KMS-11 (cell line): ENCODE measurements at regions not wholly inside any gene's neighbourhood (a gene's known extent, or its start where the extent isn't known, plus 50 kb on each side); places are given as distances from the start of the nearest gene placed in this dataset.

Experiments used
- H2AFZ ChIP-seq: fragments of 200-600 bp; sonication (generic); 2 replicates; pipeline ENCODE4 v1.6.1; 2016; ENCODE audit warnings: antibody characterized with exemption, mixed run types, low read depth
- H3K27ac ChIP-seq: fragments of 200-600 bp; sonication (generic); 2 replicates; pipeline ENCODE4 v1.6.1; 2016; ENCODE audit warnings: mild to moderate bottlenecking, mixed run types
- H3K27me3 ChIP-seq: fragments of 200-600 bp; sonication (generic); 2 replicates; pipeline ENCODE4 v1.6.1; 2017; ENCODE audit warnings: mild to moderate bottlenecking, low read depth, mixed run types, moderate library complexity; ENCODE audit not compliant: insufficient read depth
- H3K36me3 ChIP-seq: fragments of 200-600 bp; sonication (generic); 2 replicates; pipeline ENCODE4 v1.6.1; 2017; ENCODE audit warnings: mild to moderate bottlenecking, mixed run types; ENCODE audit not compliant: insufficient read depth
- H3K4me1 ChIP-seq: fragments of 200-600 bp; sonication (generic); 2 replicates; pipeline ENCODE4 v1.6.1; 2016; ENCODE audit warnings: mild to moderate bottlenecking, low read depth, mixed run types; ENCODE audit not compliant: poor library complexity, severe bottlenecking
- H3K4me2 ChIP-seq: fragments of 200-600 bp; sonication (generic); 2 replicates; pipeline ENCODE4 v1.7.0; 2016; ENCODE audit warnings: mild to moderate bottlenecking, mixed run types
- H3K4me3 ChIP-seq: fragments of 200-600 bp; sonication (generic); IDR thresholded peaks from 2 replicates; pipeline ENCODE4 v1.6.1; 2017; ENCODE audit warnings: low read depth, low read length, mixed read lengths; ENCODE audit not compliant: insufficient read depth
- H3K79me2 ChIP-seq: fragments of 200-600 bp; sonication (generic); 2 replicates; pipeline ENCODE4 v1.6.1; 2016; ENCODE audit warnings: low read depth, mixed run types; ENCODE audit not compliant: insufficient read depth
- H3K9ac ChIP-seq: fragments of 200-600 bp; sonication (generic); 2 replicates; pipeline ENCODE4 v1.6.1; 2016; ENCODE audit warnings: mild to moderate bottlenecking, mixed run types
- H4K20me1 ChIP-seq: fragments of 200-600 bp; sonication (generic); 2 replicates; pipeline ENCODE4 v1.6.1; 2016; ENCODE audit warnings: mild to moderate bottlenecking, mixed run types; ENCODE audit not compliant: insufficient read depth
- TF ChIP-seq, protein P1 (sequence below): fragments of 200-600 bp; sonication (generic); conservative IDR thresholded peaks from 2 replicates; pipeline ENCODE4 v1.6.1; 2017; ENCODE audit warnings: low read depth, mild to moderate bottlenecking, antibody characterized with exemption, low read length, moderate library complexity, mixed read lengths

DNA sequence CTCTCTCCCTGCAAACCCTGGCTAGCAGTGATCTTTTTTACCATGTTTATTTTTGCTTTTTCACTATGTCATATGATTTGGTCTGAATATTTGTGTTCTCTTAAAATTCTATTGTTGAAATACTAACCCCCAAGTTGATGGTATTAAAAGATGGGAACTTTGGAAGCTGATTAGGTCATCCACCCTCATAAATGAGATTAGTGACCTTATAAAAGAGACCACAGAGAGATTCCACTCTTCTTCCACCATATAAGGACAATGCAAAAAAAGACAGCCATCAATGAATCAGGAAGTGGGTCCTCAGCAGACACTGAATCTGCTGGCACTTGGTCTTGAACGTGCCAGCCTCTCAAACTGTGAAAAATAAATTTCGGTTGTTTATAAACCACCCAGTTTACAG is 112.8 kb upstream of the KCND2 start:
- H3K27ac ChIP-seq = no peak overlapping the region
- H3K36me3 ChIP-seq = no peaks in the 10 kb centered on the region
- H4K20me1 ChIP-seq = no peaks in the 10 kb centered on the region
- no peak overlapping the region for H2AFZ ChIP-seq
- H3K4me3 ChIP-seq = no peak overlapping the region
- H3K27me3 ChIP-seq = no peaks in the 10 kb centered on the region
- peaks cover 12% of the 10 kb centered on the region for H3K4me1 ChIP-seq
- no peaks in the 10 kb centered on the region for H3K79me2 ChIP-seq
- TF ChIP-seq, protein P1, sequence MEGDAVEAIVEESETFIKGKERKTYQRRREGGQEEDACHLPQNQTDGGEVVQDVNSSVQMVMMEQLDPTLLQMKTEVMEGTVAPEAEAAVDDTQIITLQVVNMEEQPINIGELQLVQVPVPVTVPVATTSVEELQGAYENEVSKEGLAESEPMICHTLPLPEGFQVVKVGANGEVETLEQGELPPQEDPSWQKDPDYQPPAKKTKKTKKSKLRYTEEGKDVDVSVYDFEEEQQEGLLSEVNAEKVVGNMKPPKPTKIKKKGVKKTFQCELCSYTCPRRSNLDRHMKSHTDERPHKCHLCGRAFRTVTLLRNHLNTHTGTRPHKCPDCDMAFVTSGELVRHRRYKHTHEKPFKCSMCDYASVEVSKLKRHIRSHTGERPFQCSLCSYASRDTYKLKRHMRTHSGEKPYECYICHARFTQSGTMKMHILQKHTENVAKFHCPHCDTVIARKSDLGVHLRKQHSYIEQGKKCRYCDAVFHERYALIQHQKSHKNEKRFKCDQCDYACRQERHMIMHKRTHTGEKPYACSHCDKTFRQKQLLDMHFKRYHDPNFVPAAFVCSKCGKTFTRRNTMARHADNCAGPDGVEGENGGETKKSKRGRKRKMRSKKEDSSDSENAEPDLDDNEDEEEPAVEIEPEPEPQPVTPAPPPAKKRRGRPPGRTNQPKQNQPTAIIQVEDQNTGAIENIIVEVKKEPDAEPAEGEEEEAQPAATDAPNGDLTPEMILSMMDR = no peak
- H3K4me2 ChIP-seq = no peak overlapping the region
- H3K9ac ChIP-seq = no peak overlapping the region

DNA sequence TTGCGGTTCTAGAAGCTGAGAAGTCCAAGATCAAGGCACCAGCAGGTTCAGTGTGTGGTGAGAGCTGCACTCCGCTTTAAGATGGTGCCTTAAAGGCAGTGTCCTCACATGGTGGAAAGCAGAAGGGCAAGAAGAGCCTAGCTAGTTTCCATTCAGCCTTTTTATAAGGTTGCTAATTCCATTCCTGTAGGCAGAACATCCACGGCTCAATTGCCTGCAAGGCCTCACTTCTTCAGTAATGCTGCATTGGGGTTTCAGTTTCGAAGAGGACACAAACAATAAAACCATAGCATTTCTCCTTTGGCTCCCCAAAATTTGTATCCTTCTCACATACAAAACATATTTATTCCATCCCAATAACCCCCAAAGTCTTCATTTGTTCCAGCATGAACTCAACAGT is 109.5 kb upstream of the KCND2 start:
- no peaks in the 10 kb centered on the region for H3K27me3 ChIP-seq
- no peaks in the 10 kb centered on the region for H3K79me2 ChIP-seq
- no peak overlapping the region for H3K4me3 ChIP-seq
- no peak overlapping the region for H2AFZ ChIP-seq
- H3K4me2 ChIP-seq = no peak overlapping the region
- H4K20me1 ChIP-seq = no peaks in the 10 kb centered on the region
- no peak overlapping the region for H3K27ac ChIP-seq
- TF ChIP-seq, protein P1 = no peak
- no peaks in the 10 kb centered on the region for H3K36me3 ChIP-seq
- H3K4me1 ChIP-seq = no peaks in the 10 kb centered on the region
- no peak overlapping the region for H3K9ac ChIP-seq

- no peak overlapping the region for H3K4me3 ChIP-seq
- H2AFZ ChIP-seq = no peak overlapping the region
- no peak overlapping the region for H3K4me2 ChIP-seq
- no peaks in the 10 kb centered on the region for H3K36me3 ChIP-seq
- no peaks in the 10 kb centered on the region for H4K20me1 ChIP-seq
- H3K9ac ChIP-seq = no peak overlapping the region
- no peaks in the 10 kb centered on the region for H3K4me1 ChIP-seq
- TF ChIP-seq, protein P1 = no peak
- no peak overlapping the region for H3K27ac ChIP-seq
- H3K27me3 ChIP-seq = no peaks in the 10 kb centered on the region
- H3K79me2 ChIP-seq = no peaks in the 10 kb centered on the region
These were observed 107.7 kb upstream of the KCND2 start for GRCh38 chr7:120165227-120165626.

GRCh38 chr7:120168066-120168465 is 104.9 kb upstream of the KCND2 start:
- no peak overlapping the region for H3K9ac ChIP-seq
- no peak overlapping the region for H3K4me3 ChIP-seq
- H3K27me3 ChIP-seq = no peaks in the 10 kb centered on the region
- H3K4me1 ChIP-seq = no peaks in the 10 kb centered on the region
- no peak overlapping the region for H2AFZ ChIP-seq
- no peaks in the 10 kb centered on the region for H3K79me2 ChIP-seq
- H4K20me1 ChIP-seq = no peaks in the 10 kb centered on the region
- no peak overlapping the region for H3K27ac ChIP-seq
- no peaks in the 10 kb centered on the region for H3K36me3 ChIP-seq
- TF ChIP-seq, protein P1 = no peak
- no peak overlapping the region for H3K4me2 ChIP-seq
